Islet precursor cell (in vitro differentiated cells): ENCODE measurements at regions not wholly inside any gene's neighbourhood (a gene's known extent, or its start where the extent isn't known, plus 50 kb on each side); places are given as distances from the start of the nearest gene placed in this dataset.
A peak's percentile ranks its signal among the peaks of the same experiment; 100 is the strongest.

Source experiments
- DNase-seq: peaks from one replicate; pipeline ENCODE4 v3.0.0-alpha.2; 2018

- peak; percentile 74 for DNase-seq
Observed at GRCh38 chr4:174120446-174121295, 162.8 kb downstream of the FBXO8 start.

- no peak for DNase-seq
Observed at GRCh38 chr4:174119830-174120229, 163.6 kb downstream of the FBXO8 start.

DNA sequence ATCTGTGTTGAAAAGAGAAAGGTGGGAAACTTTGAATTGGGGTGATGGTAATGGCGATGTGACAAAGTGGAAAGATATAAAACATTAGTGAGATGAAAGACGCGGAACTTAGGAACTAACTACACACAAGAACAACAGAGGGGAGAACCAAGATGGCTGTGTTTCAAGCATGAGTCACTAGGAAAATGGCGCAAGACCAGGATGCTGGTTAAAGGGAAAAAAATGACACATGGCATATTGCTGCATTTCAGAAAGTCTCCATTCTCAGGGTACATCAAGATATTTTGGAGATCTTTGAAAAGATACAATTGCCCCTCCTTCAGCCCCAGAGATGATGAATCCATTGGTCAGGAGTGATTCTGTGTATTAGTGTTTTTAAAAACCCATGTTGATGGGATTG lies 164.4 kb downstream of the FBXO8 start:
- no peak for DNase-seq

GRCh38 chr4:174118171-174118570 lies 165.3 kb downstream of the FBXO8 start:
- no peak for DNase-seq

GRCh38 chr4:174117445-174117844 lies 166.0 kb downstream of the FBXO8 start:
- DNase-seq, result no peak

DNA sequence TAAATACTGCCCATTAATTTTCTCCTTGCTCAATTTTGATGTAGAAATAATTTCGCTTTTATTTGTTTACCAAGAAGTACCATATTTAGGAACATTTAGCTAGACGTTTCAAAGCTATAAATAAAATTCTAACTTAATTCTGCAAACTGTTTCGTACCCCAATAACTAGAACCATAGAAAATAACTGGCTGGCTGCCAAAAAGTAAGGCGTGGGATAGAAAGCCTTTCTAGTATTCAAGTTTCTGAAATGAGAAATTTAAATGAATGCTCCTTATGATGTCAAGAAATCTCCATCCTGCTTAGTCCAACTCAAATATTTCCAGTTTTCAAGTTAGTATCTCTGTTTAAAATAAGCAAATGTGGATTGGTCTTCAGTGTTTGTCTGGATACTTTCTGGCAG lies 167.4 kb downstream of the FBXO8 start:
- no peak for DNase-seq

- no peak for DNase-seq
Observed at GRCh38 chr4:174111422-174111821, 172.0 kb downstream of the FBXO8 start.

DNA sequence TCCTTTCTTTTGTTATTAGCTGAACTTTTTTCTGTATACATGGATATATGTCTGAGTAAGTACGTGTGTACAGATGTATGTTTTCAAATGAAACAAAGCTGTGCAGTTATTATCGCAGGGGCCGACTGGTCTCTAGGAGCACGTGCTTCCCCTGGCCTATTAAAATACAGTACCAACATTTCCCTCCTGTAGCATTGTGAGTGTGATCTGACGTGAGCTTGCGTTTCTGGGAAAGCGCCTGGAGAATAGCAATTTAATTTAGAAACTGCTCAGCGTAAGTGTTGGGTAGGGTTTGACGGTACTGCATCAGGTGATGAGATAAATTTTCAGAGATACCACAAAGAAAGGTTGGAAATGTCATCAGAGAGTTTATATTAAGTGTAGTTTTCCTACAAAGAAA lies 173.3 kb downstream of the FBXO8 start:
- no peak for DNase-seq

GRCh38 chr4:174107746-174108354 lies 175.6 kb downstream of the FBXO8 start:
- no peak for DNase-seq

DNA sequence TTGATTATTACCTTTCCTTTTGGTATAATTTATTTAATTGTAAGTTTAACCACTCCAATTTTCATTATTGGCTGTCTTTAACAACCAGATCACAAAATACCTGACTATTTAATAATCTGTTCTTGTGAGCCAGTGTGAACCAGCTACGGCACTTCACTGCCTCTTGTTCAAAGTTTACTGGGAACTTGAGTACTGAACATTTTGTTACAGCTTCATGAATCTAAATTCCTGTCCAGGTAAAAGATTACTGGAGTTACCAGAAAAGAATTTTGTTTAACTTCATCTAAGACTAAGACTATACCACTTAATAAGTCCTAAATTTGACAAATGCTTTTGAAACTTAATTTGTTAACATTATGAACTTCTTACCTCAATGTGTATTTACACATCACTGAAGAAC lies 178.3 kb downstream of the FBXO8 start:
- no peak for DNase-seq

DNA sequence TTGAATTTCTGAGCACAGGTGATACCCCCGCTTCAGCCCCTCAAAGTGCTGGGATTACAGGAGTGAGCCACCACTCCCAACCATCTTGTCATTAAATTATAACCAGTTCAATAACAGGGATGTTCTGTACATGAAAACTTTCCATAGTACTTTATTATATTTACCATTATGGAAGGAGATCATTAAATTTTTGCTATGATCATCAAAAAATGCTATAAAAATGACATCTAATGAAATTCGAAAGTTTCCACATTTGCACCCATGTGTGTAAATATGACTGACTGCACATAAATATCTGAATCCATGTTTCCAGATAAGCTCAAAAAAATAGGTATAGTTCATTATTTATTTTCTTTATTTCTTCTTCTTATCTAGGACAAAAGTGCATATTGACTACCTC lies 182.6 kb downstream of the FBXO8 start:
- DNase-seq, result no peak

DNA sequence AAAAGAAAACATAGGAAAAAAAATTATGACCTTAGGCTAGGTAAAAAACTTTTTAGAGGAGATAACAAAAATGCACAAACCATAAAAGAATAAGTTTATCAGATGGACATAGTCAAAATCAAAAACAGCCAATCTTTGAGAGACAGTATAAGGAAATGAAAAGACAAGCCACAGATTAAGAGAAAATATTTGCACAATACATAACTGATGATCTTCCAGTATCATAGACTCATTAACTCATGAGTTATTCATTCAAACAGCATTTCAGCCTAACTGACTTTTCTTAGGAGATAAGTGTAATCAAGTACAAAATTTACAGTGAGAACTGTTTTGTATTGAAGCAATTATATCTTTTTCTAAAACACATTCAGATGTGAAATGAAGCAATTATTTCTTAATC lies 183.8 kb downstream of the FBXO8 start:
- DNase-seq, result no peak

DNA sequence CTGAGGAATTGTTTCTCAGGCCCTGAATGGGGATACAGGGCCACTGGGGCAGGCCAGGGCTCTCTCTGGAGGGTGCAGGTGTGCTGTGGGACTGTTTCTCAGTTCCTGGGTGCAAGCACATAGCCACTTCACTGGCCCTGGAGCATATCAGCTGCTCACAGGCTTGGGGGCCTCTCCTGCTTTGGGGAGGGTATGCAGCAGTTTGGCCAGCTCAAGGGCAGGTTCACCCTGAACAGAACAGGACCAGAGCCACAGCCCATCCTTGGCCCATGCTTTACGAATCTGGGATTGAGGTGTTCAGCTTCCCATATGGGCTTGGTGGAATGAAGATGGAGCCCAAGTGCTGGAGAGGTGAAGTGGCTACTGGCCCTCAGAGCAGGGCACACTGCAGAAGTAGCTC lies 186.5 kb downstream of the FBXO8 start:
- no peak for DNase-seq

DNA sequence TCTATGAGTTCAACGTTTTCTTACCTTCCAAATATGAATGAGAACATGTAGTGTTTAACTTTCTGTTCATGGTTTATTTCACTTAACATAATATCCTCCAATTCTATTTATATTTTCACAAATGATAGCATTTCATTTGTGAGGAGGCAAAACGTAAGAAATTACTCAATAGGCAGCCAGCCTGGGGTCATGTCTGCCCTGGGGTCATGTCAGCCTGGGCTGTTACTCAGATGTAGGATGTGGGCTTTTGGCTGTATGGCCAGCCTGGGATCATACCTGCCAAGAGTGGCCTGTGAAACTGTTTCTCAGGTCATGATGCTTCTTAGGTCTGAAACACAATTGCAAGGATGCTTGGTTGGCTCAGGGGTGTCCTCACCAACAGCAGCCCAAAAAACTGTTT lies 187.0 kb downstream of the FBXO8 start:
- no peak for DNase-seq

GRCh38 chr4:174091130-174091529 lies 192.3 kb downstream of the FBXO8 start:
- no peak for DNase-seq

DNA sequence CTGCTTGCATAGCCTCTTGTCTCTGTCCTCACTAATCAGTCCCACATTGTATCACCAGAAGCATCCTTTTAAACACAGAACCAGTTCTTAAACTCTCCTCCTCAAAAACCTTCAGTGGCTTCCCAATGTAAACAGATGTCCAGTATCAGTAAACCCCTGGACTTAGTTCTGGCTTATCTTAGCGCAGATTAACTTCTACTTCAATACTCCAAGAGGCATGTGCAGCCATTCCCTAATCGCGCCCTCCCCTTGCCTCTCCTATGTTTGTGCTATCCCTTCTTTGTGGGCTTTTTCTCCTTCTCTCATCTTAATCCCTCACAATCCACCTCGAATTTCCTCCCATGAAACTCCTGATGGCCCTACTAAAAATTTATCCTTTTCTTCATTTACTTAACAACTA lies 193.8 kb downstream of the FBXO8 start:
- DNase-seq, result no peak

DNA sequence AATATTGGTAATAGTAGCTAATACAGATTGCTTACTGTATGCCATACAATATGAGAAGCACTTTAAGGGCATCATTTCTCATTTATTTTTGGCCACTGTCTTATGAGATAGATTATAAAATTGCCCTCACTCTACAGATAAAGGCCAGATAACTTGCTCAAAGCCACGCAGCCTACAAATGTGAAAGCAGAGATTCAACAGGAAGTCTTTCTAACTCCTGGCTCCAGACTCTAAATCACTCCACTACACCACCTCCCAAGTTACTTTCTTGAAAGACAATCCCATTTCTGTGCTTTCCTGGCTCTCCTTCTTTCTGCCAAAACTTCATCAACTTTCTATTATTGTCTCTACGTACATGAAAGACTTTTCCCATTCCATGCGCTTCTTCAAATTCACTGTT lies 194.7 kb downstream of the FBXO8 start:
- DNase-seq, result no peak

DNA sequence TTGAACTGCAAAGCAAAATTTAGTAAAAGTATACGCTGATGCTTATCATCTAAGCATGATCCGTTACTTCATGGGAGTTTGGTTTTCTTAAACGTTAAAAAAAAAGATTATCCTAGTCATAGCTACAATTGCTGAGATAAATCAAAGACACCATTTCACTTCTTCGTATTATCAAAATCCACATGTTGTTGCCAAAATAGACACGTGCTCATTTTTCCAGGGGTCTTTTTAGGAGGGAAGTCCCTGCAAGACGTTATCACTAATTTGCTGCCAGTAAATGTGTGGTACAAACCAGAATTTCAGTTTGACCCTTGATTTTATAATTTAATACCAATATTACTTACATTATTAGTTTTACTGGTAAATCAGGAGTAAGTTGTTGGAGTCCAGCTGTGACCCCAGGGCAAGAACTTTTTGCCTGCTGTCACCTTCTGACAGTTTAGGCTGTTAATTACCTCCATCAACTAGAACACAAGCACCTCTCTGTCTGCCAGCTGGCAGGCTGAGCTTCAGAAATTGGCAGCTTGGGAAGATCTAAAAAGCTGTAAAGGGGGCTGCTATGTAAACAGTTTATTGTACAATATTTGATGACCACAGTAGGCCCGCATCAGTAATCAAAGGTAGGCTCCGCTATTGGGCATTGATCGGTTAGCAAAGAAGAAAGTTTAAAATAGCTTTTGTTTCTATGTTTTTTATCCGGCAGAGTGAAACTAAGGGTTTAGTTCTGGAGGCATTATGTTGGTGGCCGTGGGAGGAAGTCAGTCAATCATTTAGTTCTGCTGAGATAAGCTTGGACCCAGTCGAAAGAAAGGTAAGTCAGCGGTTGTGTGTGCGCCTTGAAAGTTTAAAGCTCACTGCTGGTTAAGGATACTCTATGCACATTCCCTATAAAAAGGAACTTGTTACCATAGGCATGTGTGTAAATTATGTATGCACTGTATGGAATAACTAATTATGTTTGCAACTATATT lies 196.4 kb downstream of the FBXO8 start:
- DNase-seq, result no peak

- DNase-seq, result no peak
Observed at GRCh38 chr4:174084981-174085380, 198.5 kb downstream of the FBXO8 start.

DNA sequence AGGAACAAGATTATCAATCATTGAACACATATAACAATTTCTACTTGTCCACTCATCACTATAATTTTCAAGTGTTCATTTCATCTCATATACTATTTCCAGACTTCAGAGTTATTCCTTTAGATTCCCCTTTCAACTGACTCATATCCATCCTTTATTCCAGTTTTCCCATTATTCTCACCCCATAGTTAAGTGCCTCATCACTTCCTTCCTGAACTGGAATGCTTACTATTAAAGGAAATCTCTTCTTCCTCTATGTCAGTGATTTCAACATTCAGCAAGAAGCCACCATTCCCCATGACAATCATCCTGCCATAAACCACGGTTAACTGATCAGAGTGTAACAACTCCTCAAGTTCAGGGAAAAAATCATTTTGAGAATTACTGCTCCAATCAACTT lies 198.9 kb downstream of the FBXO8 start:
- DNase-seq, result no peak

DNA sequence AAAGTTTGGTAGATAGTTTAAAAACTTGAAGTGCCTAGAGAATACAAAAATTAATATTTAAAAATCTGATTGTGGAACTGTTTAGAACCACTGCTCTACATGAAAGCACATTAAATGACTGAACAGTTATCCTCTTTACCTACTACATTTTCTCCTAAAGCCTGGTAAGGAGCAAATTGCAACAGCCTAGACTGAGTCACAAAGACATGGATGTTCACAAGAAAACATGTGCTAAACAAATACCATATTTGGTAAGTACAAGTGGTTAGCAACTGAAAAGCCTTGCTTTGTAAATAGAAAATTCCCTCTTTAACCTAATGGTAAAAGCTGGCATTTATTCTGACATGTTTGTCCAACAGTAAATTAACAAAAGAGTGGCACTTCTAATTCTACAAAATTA lies 203.1 kb downstream of the FBXO8 start:
- DNase-seq, result no peak

- DNase-seq, result no peak
Observed at GRCh38 chr4:174071595-174071994, 211.9 kb downstream of the FBXO8 start.

DNA sequence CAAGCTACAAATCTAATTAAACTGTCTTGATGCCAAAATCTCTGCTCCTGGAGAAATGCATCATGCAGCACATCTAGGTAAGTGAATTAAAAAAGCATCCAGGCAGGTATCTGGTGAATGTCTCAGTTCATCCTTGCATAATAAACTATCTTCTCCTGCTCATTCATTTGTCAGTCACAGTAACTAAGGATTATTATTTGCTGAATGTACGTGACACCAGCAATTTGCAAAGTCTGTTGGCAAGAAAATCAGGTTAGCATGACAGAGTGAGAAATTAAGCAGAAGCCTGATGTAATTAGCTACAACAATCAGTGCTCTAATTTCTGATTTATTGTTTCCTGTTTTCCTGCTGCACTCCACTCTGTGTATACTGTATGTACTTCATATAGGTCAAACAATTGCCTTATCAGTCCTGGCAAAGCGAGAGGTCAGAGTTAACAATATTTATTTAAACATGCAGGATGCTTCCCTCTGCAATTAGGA lies 213.6 kb downstream of the FBXO8 start:
- no peak for DNase-seq
